Amygdala (tissue), 56 donors: ENCODE measurements at regions not wholly inside any gene's neighbourhood (a gene's known extent, or its start where the extent isn't known, plus 50 kb on each side); places are given as distances from the start of the nearest gene placed in this dataset.

ENCODE experiments used
- DNase-seq, 56 donors: peaks; one replicate each; lab custom pipeline; 2025; lab: John Stamatoyannopoulos, UW

DNA sequence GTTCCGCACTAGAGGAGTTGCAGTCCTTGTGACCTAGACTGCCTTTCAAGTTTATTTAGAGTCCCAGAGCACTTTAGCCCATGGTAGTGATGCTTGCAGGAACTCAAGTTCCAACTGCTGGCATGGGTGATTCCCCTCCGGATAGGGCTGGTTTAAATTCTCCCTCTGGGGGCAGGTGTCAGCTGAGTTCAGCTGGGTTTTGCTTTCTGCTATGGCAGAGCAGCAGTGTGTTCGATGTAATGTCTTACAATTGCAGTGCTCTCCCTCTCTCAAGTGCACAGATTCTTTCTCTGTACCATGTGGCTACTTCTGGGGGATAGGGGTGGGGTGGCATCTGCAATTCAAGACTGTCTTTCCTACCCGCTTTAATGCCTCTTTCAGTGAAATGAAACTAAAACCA lies 164.8 kb upstream of the ZIC3 start:
- DNase-seq, result no peak

DNA sequence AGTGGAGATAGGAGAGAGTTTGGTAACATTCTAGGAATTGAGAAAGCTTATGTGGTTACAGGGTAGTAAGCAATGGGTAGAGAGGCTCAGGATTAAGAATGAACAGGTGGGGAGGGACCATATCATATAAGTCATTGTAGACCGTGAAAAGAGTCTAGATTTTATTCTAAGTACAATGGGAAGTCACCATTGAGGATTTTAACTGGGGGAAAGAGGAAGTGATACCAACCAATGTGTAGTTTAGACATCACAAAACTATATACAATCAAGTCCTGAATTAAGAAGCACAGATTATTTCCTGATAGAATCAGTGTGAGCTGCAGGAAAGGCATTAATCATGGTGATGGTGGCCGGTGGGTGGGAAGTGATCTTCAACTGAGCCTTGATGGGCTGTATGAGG lies 178.3 kb upstream of the ZIC3 start:
- no peak for DNase-seq

DNA sequence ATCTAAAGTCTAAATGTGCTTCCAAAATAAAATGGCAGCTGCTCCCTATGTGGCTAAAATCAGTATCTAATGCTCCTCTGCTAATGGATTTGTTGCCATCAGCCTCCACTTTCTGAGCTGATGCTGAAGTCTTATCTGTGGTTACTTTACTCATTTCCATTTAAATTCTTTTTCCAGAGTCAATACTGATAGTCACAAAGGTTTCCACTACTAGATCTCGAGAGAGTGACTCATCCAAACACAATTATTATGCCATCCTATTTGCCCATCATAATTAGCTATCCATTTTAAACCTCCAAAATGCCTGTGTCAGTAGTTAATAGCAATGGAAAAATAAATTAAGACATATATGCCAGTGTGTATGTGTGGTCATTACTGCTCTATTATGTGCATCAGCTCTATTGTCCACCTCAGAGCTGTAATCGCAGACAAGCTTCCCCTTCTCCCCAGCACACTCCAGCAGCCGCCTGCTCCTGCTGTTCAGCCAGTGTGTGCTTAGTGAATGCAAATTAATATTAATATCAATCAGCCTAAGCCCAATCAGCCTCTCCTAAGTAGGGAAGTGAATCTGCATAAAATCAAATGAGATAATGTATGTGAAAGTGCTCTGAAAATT lies 199.8 kb upstream of the ZIC3 start:
- no peak for DNase-seq

DNA sequence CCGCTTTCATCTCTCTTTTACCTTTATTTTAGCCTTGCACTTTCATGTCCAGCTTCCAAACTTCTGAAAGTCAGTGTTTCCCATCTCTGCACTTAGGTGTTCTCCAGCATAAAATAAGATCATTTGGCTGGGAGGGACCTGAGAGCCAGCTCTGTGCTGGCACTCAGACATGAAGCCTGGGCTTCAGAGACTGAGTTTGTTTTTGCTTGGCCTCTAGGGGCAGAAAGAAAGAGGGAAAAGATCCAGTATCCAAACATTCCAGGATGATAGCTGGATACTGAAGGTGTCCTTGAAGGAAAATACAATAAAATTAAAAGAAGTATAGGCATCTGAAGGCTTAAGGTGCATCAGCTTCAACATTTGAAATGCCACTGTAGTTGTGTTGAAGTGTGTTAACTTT lies 202.4 kb upstream of the ZIC3 start:
- DNase-seq, result no peak

DNA sequence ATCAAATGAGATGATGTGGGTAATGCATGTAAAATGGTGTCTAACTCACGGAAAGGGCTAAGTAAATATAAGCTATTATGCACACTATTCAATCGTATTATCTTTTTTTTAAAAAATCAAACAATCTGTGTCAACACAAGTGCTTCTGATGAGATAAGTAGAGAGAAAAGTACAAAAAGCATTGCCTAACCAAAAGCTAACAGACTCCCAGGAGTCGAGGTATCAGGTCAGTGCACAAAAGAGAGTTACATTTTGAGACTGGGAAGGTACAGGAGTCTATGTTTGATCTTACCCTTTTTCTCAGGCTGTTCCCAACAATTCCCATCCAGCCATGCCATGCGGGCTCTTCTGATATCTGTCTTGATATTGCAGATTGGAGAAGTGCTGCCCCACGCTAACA lies 203.3 kb upstream of the ZIC3 start:
- DNase-seq, result no peak

DNA sequence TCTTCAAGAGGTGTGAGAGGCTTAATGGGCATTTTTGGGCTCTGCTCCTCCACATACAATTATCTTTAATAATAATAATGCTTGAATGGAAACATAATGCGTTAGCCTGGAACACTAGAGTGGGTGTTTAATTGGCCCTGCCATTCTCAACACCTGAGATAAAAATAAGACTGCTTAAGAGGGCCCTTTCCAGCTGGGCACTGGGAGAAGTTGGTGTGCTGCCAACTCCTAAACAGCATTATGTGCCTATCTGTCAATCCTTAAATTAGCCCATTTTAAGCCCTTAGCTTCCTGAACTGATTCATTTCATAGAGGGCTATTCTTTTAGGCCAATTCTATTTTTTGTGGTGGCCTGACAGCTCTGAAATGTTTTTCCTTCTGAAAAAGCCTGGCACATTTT lies 211.1 kb upstream of the ZIC3 start:
- DNase-seq, result no peak

DNA sequence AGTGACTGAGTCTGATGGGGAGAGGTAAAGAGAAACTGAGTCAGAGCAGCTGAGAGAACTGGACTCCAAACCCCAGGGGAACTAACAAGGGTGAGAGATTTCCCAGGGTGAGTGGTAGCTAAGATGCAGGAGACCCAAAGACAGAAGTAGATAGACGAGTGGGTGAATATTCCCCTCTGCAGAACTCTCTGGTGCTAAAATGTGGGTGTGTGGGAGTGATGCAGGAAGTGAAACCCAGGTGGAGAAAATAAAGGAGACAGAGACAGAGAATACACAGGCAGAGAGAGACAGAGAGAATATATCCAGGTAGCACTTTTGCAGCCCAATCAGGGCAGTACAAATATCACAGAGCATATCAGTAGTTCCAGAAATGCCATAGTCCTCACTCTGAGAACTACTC lies 212.5 kb upstream of the ZIC3 start:
- no peak for DNase-seq

DNA sequence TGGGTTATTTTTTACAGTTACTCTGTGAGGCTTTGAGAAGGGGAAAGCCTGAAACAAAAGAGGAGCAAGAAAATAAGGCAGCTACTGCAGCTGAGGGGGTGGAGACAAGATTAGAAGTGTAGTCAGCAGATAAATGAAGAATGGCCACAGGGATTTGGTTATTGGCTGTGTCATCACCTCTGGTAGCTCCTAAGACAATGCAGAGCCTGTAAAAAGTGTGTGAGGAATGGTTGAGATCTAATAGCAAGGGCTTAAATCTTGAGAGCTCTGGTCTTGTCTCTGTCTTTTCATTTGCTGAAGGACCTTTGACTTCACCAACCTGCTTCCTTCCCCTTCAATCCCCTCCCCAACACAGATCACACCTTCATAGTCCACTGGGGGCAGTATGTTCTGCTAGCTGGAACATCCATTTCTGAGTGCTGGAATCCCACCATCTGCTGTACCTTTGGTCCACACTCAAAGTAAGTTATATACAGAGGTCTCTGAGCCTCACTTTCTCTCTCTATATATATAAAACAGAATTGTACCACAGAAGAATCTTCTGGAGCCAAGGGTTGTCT lies 213.7 kb upstream of the ZIC3 start:
- no peak for DNase-seq

DNA sequence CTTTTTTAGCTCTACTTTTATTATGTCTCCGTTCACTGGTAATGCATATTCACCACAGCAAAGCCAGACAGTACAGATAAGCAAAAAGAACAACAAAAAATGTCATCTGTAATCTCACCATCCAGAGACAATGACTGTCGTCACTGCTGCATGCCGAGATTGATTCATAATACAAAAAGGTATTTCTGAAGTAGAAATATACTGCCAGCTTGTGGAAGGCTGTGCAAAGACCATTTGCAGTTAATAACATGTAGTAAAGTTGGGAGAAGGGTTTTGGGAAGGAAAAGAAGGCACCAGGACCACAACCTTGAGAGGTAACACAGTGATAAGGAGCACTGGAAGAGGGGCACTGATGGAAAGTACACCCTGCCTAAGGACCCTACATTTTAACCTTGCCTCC lies 223.0 kb upstream of the ZIC3 start:
- no peak for DNase-seq

DNA sequence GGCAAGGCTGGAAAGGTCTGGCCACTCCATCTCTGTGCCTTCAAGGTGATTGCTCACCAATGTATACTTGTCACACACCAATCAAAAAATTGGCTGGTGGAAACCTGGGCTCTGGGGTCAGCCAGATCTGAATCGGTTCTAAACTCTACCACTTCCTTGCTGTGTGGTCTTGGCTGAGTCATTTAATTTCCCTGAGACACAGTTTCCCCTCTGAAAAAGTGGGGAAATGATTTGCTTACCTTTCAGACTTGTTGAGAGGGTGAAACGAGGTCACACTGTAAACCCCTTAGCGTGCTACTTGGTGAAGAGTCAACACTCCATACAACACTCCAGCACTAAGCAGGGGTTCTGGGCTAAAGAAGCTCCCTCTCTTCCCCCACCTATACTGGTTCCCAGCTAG lies 252.3 kb upstream of the ZIC3 start:
- no peak for DNase-seq

DNA sequence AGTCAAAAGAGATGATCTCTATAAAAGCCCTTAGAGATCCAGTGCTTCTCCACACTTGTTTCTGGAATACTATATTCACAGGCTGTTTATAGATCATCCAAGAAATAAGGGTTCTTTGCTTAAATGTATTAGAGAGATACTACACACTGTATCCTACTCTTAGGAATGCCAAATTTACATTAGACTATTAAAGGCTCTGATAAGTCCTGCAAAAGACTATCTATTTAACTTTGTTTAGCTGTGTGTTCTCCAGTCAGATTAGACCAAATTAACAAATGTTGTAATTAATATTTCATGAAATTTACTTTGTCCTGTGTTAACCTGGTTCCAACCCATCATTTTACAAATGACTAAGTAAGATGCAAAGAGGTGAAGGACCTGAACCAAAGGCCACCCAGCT lies 260.5 kb upstream of the ZIC3 start:
- no peak for DNase-seq

DNA sequence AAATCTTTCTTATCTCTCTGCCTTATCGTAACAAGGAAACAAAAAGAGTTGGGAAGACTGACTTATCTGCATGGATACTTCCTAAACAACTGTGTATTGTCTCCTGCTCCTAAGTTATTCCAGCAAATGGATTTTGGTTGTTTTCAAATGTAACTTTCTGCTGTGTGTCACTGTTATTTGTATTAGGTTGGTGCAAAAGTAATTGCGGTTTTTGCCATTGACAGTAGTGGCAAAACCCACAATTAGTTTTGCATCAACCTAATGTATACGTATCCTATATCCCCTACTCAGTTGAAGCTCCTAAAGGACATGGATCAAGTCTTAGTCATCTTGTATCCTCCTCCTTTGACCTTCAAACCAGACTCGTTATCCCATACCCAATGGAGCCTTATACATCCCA lies 263.4 kb upstream of the GPR101 start:
- no peak for DNase-seq

DNA sequence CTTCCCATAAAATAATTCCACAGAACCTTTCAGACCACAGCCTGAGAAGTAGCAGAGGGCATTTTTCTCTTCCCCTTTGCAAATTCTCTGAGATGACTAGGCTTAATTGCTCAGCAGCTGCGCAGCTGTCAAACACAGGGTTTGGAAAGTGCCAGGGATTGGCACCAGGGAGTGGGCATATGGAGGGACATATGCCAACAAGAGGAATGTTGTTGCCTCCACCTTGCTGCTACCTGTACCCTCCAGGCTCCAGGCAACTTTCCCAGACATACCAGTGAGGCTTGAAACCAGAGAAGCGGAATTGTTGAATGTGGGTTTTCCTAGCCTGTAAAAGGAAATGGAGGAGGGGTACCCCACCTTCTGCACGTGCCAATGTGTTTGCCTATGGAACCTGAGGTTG lies 256.2 kb upstream of the GPR101 start:
- DNase-seq, result no peak

DNA sequence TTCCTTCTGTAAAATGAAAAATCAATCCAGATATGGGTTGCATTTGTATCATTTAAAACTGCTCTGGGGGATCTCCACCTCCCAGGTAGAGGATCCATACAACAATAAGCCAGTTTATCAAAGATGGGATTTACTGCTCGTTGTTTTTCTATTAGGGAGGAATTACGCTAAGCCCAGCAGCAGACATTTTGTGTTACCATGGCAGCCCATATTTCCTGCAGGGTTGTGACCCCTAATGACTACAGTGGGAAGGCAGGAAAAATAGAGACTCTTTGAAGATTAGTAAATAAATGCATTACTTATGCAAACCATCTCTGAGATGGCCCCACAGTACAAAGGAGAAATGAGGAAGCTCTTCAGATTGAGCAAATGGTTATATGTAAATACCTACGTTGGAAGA lies 253.4 kb upstream of the GPR101 start:
- no peak for DNase-seq

DNA sequence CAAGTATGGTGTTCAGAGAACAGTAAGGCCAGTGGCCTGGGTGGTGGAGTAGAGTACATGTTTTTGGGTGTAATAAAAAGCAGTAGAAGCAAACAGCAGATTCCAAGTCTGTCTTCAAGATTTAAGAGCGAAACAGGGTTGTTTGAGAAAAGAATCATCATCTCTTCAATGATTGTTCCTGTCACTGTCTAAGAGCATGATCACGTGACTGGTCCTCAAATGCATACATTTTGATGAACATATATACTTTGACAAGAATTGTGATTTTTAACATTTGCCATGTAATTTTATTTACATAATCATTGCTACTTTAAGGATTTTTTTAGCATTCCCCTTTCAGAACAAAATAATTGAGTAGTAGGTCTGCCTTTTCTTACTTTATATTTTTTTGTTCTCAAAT lies 252.6 kb upstream of the GPR101 start:
- DNase-seq, result no peak

DNA sequence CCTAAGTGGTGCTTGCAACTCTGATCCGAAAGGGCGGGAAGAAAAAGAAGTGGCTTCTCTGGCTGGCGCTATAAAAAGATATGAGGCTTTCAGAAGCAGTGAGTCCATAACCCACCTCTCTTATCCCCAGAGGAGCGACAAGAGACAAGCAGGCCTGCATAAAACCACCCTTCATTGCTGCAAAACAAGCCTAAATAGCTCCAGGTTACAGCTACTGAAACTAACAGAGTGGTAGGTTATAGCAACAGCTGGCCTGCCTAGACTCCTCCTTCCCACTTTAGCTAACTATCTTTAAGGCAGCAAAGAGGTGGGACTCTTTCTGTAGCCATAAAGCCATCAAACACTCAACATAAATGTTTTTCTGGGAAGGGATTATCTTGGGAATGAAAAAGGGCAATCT lies 245.0 kb upstream of the GPR101 start:
- no peak for DNase-seq

DNA sequence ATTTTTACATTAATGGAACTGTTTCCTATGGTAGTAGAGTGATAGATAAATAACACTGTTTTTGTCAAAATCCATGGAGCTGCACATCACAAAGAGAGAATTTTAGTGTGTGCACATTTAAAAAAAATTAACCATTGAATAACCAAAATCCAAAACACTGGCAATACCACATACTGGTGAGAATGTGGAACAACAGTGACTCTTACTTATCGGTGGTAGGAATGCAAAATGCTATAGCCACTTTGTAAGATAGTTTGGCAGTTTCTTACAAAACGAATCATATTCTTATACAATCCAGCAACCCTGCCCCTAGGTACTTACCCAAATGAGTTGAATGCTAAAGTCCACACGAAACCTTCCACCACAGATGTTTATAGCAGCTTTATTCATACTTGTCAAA lies 229.6 kb upstream of the GPR101 start:
- no peak for DNase-seq

DNA sequence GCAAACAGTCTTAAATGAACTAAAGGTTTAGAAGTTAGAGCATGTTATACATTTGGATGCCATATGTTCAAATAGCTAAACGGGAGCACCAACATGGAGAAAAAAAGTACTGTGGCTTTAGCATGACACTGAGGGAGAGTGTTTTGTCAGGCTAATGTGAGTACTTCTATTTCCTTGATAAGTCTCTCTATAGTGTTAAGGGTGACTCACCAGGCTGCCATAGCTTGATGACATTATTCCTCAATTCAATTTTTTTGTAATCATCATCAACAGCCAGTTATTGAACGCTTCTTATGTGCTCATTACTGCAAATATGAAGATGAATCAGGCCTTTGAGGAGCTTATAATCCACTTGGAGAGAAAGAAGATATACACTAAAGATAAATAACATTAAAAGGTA lies 211.4 kb upstream of the GPR101 start:
- no peak for DNase-seq

DNA sequence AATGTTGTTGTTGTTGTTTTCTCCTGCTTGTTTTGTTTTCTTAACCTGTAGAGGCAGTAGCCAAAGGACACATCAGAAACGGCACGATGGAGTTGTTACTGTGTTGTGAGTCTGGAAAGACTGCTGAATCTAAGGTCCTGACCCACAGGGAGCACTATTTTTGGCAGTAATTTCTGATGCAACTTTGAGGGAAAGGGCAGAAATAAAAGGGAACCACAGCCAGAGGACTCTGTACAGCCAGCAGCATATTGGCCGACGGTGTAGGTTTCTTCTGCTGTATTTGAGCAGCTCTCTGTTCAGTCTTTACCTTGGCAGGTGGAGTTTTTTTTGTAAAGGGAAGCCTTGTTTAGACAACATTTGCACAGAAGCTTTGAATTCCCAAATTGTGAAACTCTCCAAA lies 203.0 kb upstream of the GPR101 start:
- DNase-seq, result no peak

DNA sequence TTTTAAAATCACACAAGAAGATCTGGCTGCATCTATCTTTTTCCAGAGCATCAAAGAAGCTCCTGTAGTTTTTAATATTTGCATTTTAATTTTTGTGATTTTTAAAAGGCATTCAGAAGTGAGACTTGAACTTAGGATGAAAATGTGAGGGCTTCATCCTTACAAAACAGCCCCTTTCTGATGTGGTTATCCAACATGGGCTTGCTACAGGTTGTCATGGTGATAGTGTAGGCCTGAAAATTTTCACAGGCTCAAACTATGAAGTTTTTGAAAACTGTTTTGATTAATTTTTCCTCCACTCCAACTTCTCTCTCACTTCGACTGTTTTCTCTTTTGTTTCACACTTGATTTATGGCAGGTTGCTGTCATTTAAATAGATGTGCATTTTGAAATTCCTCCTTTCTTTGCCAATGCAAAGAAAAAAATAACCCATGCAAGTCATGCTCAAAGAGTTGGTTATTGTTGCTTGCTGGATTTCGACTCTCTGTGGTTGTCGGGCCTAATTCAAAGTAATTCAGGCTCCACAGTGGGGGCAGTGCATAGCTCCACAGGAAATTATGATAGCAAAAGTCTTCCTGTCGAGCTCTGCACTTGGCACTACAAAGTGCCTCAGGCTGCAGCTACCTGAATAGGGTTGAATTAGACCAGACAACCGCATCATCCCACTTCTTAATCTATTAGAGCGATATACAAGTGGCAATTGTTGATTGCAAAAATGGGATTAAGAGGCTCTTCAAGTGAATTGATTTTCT lies 201.0 kb upstream of the GPR101 start:
- DNase-seq, result no peak

DNA sequence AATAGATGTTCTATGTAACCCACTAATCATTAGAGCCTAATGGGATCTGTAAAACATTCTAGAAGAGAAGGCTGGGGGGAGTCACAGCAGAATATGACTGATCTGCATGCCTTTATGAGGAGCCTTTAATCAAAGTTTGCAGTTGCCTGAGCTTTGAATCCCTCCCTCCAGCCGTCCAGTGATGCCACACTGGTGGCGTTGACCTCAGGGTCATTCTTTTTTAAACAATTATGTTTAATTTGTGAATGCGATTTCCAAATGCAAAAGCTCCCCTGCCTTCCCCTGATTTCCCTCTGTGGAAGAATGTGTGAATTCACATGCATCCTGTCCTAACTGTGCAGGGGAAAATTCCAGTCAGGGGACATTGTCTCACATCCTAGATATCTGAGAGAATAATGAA lies 199.7 kb upstream of the GPR101 start:
- no peak for DNase-seq

DNA sequence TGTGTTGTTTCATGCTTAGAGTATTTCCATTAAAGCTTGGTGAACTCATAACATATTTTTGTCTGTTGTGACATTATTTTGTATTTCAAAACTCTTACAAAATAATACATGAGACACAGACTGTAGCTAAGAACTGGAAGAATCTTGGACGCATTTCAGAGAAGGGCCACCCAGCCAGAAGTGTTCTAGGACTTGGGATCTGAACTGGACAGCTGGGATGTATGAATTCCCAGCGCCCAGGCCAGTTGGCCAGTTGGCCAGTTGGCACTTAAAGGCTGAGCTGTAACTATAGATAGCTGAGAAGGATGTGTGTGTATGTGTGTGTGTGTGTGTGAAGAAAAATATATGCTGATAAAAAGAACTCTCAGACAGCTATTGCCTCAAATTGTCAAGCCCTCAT lies 193.4 kb upstream of the GPR101 start:
- DNase-seq, result no peak

DNA sequence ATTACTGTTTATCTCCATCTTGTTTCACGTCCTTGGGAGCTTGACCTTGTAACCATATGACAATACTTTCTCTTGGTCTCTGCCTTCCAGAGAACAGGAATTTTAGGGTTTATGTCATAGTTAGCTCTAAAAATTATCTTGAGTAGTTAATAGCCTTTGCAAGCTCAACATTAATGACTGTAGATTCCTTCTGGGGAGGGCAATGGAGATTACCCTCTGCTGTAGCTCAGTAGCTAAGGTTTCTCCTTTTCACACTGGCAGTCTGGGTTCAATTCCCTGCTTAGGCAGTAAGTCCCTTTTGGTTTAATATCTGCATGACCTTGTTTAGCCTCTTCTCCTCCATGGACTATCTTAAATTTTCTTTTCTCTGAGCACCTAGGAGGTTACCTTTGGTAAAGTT lies 181.7 kb upstream of the GPR101 start:
- DNase-seq, result no peak
